Putamen (tissue), 1 donor: ENCODE measurements at regions not wholly inside any gene's neighbourhood (a gene's known extent, or its start where the extent isn't known, plus 50 kb on each side); places are given as distances from the start of the nearest gene placed in this dataset.
"Not testable (repeated sequence)": the region's sequence is repeated elsewhere in the genome, so short reads cannot be mapped to it uniquely, and the experiment has no call there.

Experiments used
- DNase-seq: peaks from one replicate; pipeline ENCODE4 v3.0.0-alpha.2; 2016; ENCODE audit warnings: low spot score

DNA sequence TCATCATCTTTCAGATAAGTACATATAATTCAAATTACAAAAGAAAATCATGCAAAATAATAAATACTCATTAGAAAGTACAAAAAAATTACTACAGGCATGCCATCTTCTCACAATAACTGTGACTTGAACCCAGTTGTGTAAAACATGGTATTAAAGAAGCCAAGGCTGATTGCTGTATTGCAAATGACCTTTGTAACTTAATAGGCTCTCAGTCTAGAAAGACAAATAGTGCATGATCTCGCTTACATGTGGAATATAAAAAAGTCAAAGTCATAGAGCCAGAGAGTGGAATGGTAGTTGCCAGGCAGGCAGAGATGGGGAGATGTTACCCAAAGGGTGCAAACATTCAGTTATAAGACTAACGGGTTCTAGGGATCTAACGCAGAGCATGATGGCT is 626.1 kb downstream of the COL12A1 start:
- no peak for DNase-seq

DNA sequence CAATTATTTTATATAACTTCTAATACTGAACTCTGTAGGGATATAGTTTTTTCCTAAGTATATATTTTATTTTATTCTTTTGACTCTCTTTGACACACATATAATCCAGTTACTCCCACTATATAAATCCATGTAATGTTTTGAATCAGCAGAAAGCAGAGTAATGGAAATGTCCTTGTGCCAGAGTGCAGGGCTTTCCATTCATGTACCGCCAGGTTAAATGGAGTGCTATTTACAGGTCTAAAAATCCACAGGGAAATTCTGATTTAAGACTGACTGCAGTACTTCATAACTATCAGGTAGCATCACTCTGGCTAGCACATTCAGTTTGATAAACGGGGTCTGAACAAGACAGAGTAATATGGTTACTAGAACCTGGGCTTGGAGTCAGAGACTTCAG is 626.8 kb downstream of the COL12A1 start:
- DNase-seq = no peak

DNA sequence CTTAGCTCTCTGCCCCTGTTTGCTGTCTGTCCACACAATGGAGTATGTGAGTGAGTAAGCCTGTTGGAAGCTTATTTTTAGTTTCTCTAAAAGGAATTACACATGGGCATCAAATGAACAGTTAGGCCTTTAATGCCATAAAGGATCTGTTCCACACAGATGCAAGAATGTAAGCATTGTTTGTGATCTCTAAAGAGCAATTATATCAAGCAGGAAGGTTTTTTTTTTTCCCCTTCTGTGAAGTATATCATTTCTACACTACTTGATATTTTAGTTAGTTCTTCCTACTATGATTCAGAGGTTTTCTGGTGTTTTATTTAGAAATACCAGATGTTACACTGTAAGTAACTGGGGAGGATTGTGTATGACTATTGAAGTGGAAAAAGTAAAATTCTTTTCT is 627.5 kb downstream of the COL12A1 start:
- no peak for DNase-seq

DNA sequence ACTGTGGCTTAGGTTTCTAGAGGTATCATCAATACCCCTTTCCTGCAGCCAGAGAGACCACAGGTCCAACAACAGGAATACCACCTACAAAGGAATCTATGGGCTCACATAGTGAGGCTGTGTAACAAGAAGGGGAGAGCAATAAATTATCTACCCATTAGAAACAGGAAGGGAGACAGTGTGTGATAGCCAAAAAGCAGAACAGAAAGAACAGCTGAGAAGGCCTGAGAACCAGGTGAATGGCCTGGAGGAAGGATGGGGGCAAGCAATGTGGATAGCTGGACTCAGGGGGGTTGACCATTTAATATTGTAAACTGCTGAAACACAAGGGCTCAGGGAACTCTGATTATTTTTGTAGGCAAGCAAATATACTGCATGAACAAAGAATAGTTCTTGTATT is 628.2 kb downstream of the COL12A1 start:
- no peak for DNase-seq

DNA sequence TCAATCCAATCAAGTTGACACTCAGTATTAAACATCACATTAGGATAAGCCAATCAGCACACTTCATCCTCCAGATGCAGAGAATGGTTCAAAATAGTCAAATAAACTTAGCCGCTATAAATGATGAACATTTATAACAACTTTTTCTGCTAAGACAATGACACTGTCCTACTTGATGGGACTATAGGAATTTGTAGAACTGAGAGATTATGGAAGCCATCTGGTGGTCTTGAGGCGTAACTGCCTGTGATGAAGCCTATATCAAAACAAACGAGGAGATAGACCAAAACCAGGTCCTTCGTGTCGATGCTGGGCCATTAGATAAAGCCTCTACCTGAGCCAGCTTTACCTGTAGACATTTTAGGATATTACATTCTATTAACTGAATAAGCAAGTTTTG is 631.1 kb downstream of the COL12A1 start:
- no peak for DNase-seq

DNA sequence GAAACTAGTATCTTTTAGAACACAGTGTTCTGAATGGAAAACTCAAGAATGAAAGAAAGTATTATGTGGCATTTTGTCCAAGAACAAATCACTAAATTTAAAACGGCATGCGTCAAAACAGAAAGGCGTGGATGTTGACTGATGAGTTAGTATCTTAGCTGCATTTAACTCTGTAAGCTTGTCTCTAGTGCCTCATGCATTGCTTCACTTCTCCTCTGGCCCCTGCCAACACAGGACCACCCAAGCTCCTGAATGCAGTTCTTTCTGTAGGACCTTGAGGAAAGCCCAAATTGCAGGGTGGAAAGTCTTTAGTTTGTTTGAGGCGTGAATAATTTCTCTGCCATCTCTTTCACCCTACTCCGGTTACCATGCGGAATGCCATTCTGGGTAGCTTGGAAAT is 632.2 kb downstream of the COL12A1 start:
- no peak for DNase-seq

DNA sequence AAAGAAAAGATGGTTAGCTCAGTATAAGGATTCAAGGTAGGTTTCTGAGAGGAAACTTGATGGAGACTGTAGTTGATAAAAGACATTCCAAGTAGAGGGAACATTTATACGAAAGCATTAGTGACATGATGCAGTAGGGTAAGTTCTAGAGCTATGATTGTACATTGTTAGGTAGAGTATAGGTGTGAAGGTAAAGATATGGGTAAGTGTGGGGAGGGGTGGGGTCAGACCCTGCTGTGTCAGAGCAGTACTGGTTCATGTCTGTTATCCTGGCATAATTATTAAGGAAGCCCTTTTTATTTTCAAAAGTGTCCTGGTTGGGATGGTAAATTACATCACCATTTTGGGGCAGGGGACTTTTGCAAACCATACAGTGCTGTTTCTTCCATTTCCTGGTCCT is 635.8 kb downstream of the COL12A1 start:
- DNase-seq = no peak

DNA sequence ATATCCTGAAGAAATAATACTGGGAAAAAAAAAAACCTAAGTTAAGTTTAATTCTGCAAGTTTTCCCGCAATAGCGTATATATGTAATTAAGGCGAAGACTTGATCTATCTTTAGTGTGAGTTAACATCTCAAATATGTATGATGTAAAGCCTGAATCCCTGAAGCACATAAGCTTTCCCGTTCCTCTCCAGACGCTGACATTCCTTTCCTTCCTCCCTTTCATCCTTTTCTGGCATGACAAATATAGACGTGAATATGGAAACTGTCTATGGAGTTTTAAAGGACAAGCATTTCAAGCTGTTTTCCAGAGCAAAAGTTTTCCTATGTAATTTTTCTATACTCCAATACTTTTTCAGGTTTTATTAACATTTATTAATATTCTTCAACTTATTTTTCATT is 637.0 kb downstream of the COL12A1 start:
- DNase-seq = no peak

DNA sequence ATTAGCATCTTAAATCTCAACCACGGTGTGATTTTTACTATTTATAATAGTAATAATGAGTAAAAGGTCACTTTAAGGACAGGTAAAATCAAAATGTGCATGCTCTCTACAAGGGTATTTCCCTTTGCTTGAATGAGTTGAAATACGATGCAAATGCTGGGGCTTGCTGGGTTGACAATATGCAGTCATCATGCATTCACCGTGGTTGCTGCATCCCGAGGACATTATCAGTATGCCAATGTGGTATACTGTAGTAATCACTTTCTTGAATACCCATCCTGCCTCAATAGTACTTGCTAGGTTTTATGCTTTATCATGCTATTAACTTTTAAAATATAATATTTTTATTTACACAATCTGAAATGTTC is 637.9 kb downstream of the COL12A1 start:
- not testable (repeated sequence) for DNase-seq

DNA sequence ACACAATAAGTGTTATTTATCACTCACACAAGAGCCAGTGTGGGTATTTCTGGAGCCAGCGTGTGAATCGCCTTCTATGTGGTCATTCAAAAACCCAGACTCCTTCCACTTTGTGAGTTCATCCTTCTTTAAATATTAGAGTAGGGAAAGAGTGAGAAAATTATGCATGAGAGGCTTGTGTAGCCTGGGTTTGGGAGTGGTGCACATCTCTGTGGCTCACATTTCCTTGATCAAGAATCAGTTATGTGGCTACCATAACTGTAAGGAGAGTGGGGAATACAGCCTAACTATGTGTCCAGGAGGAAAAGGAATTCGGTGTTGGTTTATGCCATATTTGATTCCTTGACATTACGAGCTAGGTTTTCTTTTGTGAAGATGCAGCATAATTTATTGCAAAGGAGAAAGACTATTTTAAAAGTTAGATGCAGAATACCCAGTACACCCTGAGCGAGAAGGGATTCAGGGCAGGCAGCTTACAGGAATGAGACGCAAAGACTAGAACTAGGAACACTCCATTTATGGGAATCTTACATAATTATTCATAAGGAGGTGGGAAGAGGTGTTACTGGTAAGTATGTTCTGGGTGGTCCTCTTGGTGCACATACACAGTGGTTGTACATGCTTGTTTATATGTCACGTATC is 638.5 kb downstream of the COL12A1 start:
- DNase-seq = no peak

DNA sequence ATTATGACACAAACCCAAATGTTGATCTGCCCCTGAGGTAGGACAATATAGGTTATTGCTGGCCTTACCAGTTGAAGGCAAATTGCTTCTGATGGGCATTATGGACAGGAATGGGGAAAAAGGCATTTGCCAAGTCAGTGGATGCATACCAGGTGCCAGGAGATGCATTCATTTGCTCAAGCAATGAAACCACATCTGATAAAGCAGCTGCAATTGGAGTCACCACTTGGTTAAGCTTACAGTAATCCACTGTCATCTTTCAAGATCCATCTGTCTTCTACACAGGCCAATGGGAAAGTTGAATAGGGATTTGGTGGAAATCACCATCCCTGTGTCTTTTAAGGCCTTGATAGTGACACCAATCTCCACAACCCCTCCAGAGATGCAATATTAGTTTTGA is 648.6 kb downstream of the COL12A1 start:
- no peak for DNase-seq

DNA sequence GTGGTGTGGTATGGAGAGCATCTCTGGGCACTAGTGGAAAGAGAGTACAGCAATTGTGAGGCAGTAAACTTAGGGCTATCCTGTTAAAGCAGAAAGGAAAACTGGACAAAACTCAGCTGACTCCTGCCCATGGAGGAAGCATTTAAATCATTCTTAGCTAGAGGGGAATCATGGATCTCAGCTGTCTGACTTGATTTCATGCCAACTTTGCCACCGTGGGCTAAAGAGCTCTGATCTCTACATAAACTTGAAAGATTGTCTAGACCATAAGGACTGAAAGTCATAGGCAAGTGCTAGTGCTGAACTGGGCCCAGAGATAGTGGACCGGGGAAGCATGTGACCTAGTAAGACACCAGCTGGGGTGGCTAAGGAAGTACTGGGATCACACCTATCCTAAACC is 651.8 kb downstream of the COL12A1 start:
- DNase-seq = no peak

DNA sequence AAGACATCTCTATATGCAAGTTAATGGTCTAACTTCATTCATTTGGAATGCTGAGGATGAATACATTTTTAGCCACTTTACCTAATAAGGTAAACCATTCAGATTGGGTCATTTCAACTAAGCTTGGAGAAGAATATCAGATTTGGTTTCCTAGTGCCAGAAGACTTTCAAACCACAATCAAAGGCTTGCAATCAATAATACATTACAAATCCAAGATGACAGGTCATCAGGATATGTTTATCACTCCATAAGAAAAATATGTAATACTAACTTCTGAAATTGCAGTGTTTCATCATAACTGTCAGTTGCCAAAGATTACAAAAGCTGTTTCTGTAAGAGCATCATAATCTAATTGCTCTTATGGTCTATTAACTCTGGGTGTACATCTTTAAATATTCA is 654.0 kb downstream of the COL12A1 start:
- DNase-seq = no peak

DNA sequence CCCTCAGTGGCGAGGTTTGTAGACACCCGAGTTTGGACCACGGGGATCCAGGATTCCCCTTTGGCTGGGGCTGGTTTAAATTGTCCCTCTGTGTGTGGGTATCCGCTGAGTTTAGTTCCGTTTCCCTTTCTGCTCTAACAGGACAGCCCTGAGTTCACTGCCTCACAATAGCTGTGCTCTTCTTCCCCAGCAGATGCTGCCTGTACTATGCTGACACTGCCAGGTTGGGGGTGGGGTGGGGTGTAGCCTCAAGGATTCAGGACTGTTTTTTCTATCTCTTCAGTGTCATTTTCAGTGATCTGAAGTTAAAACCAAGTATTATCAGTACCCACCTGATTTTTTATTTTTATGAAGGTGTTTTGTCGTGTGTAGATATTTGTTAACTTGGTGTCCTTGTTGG is 655.0 kb downstream of the COL12A1 start:
- DNase-seq = no peak

DNA sequence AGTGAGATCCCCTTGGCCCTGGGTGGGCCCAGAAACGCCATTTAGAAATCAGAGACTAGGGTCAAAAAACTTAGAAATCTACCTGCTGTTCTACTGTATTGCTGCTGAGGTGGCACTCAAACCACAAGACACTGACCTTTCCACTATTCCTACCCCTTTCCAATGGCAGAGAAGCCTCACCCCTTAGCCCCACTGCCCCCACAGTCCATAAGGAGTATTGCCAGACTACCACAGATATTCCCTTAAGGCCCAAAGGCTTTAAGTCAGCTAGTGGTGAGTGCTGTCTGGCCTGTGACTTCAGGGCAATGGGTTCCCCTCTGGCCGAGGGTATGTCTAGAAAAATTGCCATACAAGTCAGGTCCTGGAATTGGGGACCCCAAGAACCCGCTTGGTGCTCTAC is 656.1 kb downstream of the COL12A1 start:
- DNase-seq = no peak

DNA sequence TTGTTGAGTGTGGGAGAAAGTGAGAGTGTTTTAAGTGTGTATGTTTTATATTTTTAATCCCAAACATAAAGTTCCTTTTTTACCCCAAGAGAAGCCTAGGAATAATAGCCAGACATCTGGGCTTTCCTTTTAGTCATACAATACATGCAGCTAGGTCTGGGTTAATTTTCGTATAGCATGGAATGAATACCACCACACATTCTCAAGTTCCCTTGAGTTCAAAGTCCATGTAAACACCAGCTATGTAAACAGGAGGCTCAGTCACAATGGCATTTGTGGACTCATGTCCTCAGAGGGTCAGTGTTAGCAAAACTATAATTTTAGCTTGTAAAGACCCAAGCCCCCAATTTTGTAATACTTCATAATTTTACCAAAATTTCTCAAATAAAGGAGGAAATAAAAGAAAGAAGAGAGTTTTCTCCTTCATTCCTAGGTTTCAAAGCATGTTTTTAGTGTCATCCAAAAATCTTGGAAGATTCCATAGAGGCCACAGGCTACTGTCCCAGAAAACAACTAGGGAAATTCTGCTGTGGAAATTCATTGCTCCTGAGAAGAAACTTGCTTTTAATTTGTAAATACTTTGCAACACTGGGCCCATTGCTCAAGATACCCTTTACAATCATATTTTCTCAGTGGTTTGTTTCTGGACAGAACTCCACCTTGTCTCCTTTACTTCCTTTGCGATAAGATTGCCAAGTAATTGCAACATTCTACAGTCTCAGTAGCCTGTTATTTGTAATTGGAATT is 671.2 kb downstream of the COL12A1 start:
- DNase-seq = no peak

DNA sequence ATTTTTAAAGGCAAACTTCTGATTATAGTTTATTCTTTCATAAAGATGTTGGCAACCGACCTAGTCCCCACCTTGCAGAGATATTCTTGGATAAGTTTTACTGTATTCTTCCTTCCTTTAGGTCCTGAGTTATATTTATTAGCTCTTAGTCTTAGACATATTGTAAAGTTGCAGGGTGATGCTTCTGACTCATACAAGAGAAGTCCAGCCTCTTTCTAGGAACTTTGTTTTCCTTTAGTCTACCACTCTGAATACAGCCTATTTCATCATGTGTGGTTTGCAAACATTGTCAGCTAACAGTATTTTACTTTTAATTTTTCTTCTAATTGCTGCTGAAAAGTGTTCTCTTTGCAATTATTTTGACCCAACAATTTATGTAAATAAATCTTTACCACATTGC is 686.7 kb downstream of the COL12A1 start:
- no peak for DNase-seq

DNA sequence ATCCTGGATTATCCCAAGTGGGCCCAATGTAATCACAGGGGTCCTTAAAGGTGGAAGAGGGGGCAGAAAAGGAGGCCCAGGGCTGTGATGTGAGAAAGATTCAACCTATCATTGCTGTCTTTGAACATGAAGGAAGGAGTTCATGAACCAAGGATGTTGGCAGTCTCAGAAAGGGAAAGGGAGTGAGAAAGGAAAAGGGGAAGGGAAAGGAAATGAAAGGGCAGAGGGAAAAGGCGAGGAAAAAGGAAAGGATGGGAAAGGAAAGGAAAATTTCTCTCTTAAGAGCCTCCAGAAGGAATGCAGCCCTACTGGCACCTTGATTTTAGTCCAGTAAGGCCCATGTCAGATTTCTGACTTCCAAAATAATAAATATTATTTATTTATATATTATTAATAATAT is 687.8 kb downstream of the COL12A1 start:
- DNase-seq = no peak

DNA sequence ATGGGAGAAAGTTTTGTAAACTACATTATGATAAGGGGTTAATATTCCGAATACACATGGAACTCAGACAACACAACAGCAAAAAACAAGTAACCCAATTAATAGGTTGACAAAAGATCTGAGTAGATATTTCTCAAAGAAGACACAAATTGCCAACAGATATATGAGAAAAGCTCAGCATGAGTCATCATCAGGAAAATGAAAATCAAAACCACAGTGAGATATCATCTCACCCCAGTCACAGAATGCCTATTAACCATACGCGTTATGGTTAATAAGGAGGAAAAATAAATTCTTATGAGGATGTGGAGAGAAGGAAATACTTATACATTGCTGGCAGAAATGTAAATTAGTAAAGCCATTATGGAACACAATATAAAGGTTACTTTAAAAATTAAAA is 695.0 kb downstream of the COL12A1 start:
- no peak for DNase-seq

DNA sequence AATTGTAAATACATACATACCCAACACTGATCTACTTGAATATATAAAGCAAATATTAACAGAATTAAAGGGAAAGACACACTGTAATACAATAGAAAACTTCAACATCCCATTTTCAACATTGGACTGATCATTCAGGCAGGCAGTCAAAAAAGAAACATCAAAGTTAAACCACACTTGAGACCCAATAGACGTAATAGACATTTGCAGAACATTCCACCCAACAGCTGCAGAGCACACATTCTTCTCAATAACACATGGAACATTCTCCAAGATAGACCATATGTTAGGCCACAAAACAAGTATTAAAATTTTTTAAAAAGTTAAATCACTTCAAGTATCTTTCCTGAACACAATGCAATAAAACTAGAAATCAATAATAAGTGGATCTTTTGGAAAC is 698.2 kb downstream of the COL12A1 start:
- DNase-seq = no peak

DNA sequence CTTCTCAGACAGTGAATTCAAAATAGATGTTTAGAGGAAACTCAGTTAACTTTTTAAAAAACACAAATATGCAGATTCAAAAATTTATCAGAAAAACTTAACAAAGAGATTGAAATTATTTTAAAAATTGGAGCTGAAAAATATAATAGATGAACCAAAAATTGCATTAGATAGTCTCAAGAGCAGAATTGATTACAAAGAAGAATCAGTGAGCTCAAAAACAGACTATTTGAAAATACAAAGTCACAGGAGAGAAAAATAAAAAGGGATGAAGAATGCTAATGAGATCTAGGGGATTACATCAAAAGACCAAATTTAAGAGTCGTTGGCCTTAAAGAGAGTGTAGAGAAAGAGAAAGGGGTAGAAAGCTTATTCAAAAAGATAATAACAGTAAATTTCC is 700.5 kb downstream of the COL12A1 start:
- DNase-seq = no peak

DNA sequence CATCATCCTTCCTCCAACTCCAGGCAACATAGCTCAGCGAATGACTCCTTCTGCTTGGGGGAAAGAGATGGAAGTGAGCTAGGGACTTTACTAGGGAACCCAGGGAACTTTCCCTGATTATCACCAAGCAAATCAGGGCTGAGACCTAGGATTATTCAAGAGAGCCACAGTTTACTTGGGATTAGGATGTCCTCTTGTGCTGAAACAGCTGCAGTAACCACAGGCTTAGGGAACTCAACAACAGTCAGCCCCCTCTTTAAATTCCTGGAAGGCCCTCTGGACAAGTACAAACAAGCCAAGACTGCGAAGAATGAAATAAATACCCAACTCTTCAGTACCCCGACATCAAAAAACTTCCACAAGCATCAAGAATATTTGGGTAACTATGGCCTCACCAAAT is 700.9 kb downstream of the COL12A1 start:
- DNase-seq = no peak

DNA sequence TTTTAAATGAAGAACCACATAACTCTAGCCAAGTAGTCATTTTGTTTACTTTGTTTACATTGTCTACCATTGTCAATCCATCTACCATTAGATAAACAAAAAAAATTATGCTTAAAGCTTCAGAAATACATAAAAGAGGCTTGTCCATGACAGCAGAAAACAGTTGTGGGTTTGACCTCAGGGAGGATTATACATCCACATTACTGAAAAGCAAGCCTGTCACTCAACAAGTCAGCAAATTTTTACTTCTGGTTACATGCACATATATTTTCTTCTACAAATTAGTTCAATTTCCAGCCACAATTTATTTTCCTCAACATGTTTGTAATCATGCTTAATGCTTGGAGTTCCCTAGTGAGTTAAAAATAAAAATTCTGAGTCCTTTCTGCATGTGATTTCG is 713.3 kb downstream of the COL12A1 start:
- DNase-seq = no peak

DNA sequence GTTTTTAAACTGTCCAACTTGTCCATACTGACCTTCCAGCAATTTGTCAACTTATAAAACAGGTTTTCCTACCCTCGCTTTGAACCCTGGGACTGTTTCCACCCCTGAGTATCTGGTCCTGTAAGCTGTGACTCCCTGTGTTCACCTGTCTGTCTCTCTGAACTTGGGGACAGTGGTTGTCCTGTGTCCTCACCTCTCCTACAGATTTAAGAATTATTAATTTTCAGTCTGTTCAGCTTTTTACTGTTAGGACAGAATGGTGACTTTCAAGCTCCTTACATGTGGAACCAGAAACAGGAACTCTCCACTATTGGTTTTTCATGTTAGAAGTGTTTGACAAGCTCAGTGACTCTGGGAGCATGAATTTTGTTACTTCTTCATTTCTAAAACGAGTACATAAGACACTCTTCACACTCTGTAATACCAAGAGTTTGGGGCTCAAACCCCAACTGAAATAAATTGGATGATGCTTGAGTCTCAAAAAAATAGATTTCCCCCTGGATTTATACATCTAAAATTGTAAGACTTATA is 713.9 kb downstream of the COL12A1 start:
- no peak for DNase-seq
